ENCODE measurements at regions not wholly inside any gene's neighbourhood (a gene's known extent, or its start where the extent isn't known, plus 50 kb on each side); places are given as distances from the start of the nearest gene placed in this dataset.
"Not testable (repeated sequence)": the region's sequence is repeated elsewhere in the genome, so short reads cannot be mapped to it uniquely, and the experiment has no call there.

DNA sequence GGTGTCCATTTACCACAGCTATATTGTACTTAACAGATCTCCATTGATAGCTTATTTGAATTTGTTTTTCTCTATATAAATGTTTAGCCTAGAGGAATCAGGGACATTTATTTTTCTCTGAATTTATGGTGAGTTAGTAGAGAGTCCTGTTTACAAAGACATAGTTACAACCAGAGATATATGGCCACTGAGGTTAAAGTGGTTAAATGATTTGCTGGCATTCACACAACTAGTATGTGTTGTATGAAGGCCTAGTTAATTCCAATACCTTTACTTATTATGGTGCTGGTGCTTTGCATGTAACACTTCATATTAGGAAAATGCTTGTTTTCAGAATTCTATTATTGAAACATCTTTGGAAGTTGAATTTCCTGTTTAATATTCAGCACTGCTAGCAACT lies 63.0 kb upstream of the SEC22B start:
- not testable (repeated sequence) for DNase-seq (ENCODE audit: low read depth, low spot score); H3K36me3 Mint-ChIP-seq (ENCODE audit: low read depth); H3K9me3 Mint-ChIP-seq

GRCh38 chr1:120238867-120239266 lies 62.5 kb upstream of the SEC22B start:
- not testable (repeated sequence) for H3K4me3 Mint-ChIP-seq; H3K27ac Mint-ChIP-seq (ENCODE audit: unreplicated experiment); H3K9me3 Mint-ChIP-seq; H3K36me3 Mint-ChIP-seq (ENCODE audit: low read depth); H3K4me1 Mint-ChIP-seq; DNase-seq (ENCODE audit: low read depth, low spot score); H3K27me3 Mint-ChIP-seq (ENCODE audit: low read depth)

More for the DNA sequence above, 63.0 kb upstream of the SEC22B start:
- H3K4me3 Mint-ChIP-seq; H3K27me3 Mint-ChIP-seq (ENCODE audit: low read depth); H3K27ac Mint-ChIP-seq (ENCODE audit: unreplicated experiment); H3K4me1 Mint-ChIP-seq: not testable (repeated sequence)

- H3K27ac Mint-ChIP-seq (ENCODE audit: unreplicated experiment); H3K36me3 Mint-ChIP-seq (ENCODE audit: low read depth); H3K4me1 Mint-ChIP-seq; H3K9me3 Mint-ChIP-seq; DNase-seq (ENCODE audit: low read depth, low spot score); H3K4me3 Mint-ChIP-seq; H3K27me3 Mint-ChIP-seq (ENCODE audit: low read depth): not testable (repeated sequence)
These were observed 57.3 kb upstream of the SEC22B start for GRCh38 chr1:120233661-120234018.

GRCh38 chr1:120232834-120233660 lies 56.7 kb upstream of the SEC22B start:
- not testable (repeated sequence) for H3K4me3 Mint-ChIP-seq; H3K27me3 Mint-ChIP-seq (ENCODE audit: low read depth); H3K9me3 Mint-ChIP-seq; DNase-seq (ENCODE audit: low read depth, low spot score); H3K36me3 Mint-ChIP-seq (ENCODE audit: low read depth); H3K4me1 Mint-ChIP-seq; H3K27ac Mint-ChIP-seq (ENCODE audit: unreplicated experiment)

- not testable (repeated sequence) for DNase-seq (ENCODE audit: low read depth, low spot score); H3K27ac Mint-ChIP-seq (ENCODE audit: unreplicated experiment); H3K27me3 Mint-ChIP-seq (ENCODE audit: low read depth); H3K36me3 Mint-ChIP-seq (ENCODE audit: low read depth); H3K4me1 Mint-ChIP-seq; H3K9me3 Mint-ChIP-seq; H3K4me3 Mint-ChIP-seq
These were observed 53.5 kb upstream of the SEC22B start for GRCh38 chr1:120229835-120230234.
